ENCODE measurements at regions not wholly inside any gene's neighbourhood (a gene's known extent, or its start where the extent isn't known, plus 50 kb on each side); places are given as distances from the start of the nearest gene placed in this dataset.
A peak's percentile ranks its signal among the peaks of the same experiment; 100 is the strongest.

DNA sequence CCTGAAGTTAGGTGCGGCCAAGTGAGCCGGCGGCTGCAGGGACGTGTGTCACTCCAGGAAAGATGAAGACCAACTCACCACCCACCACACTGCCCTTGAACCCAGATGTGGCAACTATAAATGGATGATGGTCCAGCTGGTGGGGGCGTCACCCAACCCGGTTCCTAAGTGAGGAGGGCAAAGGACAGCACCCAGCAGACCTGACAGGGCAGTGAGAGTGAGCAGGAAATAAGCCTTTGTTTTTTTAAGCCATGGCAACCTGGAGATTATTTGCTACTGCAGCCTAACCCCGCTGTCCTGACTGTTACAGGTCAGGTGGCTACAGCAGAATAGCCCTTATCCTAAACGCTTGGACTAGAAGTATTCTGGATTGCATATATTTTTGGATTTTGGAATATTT lies 228.9 kb downstream of the CTTN start:
- Mint-ChIP-seq H3K4me1 (ENCODE audit: low read depth in 2 of 2) (peaks cover 0 to 2% of the 10 kb centered on the region in 2 donors), H3K4me3 (no peak overlapping the region), H3K27me3 (peaks cover 0 to 2% of the 10 kb centered on the region in 2 donors), H3K9me3 (no peaks in the 10 kb centered on the region), H3K27ac (no peak overlapping the region), H3K36me3 (no peaks in the 10 kb centered on the region)
- ATAC-seq (no peak), DNase-seq (ENCODE audit: low spot score) (no peak)

DNA sequence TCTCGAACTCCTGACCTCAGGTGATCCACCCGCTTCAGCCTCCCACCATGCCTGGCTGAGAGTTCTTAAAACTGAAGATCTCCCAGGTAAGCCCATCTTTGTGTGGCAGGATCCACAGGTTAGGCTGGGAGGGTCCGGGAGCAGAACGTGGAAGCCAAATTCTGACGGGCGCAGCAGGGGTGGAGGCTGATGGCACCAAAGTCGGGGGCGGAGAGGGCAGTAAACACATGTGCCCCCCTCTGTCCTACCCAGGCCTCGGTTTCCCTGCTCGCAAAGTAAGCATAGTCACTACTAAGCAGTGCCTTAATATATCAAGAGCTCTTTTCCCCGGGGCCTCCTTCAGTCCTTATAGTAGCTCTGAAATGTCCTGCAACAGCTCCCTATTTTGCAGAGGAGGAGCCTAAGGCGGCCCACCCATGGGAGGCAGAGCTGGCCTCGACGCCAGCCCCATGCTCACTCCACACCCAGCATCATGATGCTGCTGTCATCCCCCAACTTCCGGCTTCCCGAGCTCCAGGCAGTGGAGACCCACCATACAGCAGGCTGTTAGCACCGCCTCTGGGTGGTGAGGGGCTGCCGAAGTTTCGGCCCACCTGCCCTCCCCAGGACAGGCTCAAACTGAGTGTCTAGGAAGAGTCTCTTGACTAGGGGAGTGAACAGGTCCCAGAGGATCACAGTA lies 230.0 kb downstream of the CTTN start:
- H3K4me3 Mint-ChIP-seq, result no peak overlapping the region
- ATAC-seq, result no peak
- H3K36me3 Mint-ChIP-seq, result no peaks in the 10 kb centered on the region
- H3K4me1 Mint-ChIP-seq (ENCODE audit: low read depth in 2 of 2), result peaks cover 0 to 2% of the 10 kb centered on the region in 2 donors
- DNase-seq (ENCODE audit: low spot score), result no peak
- peaks cover 0 to 2% of the 10 kb centered on the region in 2 donors for H3K27me3 Mint-ChIP-seq
- no peak overlapping the region for H3K27ac Mint-ChIP-seq
- no peaks in the 10 kb centered on the region for H3K9me3 Mint-ChIP-seq

DNA sequence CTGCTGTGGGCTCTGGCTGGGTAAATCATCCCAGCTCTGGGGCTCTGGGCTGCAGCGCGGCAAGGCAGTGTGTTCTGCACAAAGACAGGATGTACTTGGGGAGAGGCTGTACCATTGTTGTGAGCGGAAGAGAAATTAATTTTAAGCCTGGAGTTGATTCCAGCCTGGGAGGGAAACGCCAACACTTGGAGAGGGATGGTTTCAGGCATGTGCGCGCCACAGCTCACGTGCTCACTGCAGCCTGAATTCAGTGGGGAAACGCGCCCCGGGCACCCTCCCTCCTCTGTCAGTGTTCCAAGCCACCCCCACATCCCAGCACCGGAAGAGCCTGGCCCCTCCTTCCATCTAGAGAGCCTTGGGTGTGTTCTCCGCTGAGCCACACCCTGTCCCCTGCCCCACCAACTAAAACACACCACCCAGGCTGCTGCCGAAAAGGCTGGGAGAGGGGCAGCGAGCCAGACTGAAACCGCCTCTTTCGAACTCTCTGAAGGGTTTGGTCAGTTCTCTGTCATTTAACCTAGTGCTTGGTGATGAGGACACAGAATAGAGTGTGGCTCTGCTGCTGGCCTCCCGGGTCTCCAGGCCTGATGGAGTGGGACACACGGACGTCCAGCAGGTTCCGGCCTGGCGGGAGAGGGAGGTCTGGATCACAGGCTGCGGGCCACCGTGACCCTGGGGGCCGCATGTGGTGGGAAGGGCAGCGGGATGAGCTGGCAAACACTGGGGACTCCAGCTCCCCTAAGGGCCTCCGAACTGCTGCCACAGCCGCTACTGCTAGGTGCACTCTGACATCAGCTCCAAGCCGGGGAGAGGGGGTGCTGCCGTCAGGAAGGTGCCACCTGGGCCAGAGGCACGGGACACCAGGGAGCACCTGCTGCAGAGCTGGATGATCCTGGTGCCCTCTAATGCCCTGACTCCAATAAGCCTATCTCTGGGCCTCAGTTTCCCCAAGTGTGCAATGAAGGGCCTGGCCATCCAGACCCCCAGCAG lies 230.8 kb downstream of the CTTN start:
- ATAC-seq (no peak), DNase-seq (ENCODE audit: low spot score) (no peak)
- Mint-ChIP-seq H3K27me3 (peaks cover 0 to 2% of the 10 kb centered on the region in 2 donors), H3K4me3 (no peak overlapping the region), H3K9me3 (no peaks in the 10 kb centered on the region), H3K27ac (no peak overlapping the region), H3K36me3 (no peaks in the 10 kb centered on the region), H3K4me1 (ENCODE audit: low read depth in 2 of 2) (peaks cover 0 to 2% of the 10 kb centered on the region in 2 donors)

DNA sequence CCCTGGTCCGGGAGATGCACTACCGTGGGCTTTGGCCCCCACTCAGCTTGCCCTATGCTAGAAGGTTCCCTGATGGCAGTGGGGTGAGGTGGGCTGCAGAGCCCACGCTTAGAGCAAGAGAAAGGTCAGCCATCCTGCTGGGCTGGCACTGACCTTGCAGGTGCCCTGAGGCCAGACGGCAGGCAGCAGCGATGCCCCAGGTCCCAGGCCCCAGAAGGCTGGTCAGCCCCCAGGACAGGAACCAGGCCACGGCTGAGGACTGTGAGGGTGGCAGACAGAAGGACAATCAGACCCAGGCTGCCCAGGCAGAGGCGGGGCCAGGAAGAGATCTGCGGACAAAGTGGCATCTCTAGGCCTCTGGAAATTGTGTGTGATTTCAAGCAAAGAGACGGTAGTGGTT lies 231.7 kb downstream of the CTTN start:
- peaks cover 0 to 2% of the 10 kb centered on the region in 2 donors for H3K4me1 Mint-ChIP-seq (ENCODE audit: low read depth in 2 of 2)

DNA sequence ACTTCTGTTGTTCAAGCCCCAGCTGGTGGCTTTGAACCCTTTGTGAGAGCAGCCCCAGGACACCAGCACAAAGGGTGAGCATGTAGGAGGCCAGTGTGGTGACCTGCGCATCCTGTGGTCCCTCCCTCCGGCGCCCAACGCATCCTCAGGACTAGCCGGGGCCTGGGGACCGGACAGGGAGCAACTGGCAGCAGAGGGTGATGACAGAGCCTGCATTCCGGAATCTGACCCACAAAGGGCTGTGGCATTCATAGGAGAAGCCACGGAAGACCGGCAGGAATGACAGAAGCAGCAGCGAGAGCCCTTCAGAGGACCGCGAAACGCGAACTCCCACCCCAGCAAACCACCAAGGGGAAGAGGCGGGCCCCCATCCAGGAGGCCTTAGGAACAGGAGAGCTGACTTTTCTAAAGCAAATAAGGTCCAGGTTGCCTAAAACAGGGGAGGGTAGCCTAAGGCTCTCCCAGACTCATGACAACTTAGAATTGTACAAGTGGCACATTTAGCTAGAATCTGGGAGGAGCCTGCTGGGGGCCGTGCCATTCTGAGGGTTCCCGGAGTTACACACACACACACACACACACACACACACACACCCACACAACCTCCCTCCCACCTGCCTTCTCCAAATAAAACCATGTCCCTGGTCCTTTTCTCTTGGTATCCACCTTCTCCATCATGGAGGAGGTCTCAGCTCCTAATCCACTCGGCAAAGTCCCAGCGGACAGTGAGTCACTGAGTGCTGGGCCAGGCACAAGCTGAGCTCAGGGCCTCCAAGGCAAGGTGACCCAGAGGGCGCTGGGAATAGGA lies 232.7 kb downstream of the CTTN start:
- H3K9me3 Mint-ChIP-seq, result no peaks in the 10 kb centered on the region
- peaks cover 0 to 2% of the 10 kb centered on the region in 2 donors for H3K4me1 Mint-ChIP-seq (ENCODE audit: low read depth in 2 of 2)
- H3K36me3 Mint-ChIP-seq, result no peaks in the 10 kb centered on the region
- peaks cover 0 to 2% of the 10 kb centered on the region in 2 donors for H3K27me3 Mint-ChIP-seq
- no peak overlapping the region for H3K27ac Mint-ChIP-seq
- DNase-seq (ENCODE audit: low spot score) (no peak), ATAC-seq (no peak)
- H3K4me3 Mint-ChIP-seq, result no peak overlapping the region

More for the DNA sequence above, 231.7 kb downstream of the CTTN start:
- Mint-ChIP-seq H3K27me3 (peaks cover 0 to 2% of the 10 kb centered on the region in 2 donors), H3K27ac (no peak overlapping the region), H3K36me3 (no peaks in the 10 kb centered on the region), H3K9me3 (no peaks in the 10 kb centered on the region), H3K4me3 (no peak overlapping the region)
- no peak for ATAC-seq
- no peak for DNase-seq (ENCODE audit: low spot score)

DNA sequence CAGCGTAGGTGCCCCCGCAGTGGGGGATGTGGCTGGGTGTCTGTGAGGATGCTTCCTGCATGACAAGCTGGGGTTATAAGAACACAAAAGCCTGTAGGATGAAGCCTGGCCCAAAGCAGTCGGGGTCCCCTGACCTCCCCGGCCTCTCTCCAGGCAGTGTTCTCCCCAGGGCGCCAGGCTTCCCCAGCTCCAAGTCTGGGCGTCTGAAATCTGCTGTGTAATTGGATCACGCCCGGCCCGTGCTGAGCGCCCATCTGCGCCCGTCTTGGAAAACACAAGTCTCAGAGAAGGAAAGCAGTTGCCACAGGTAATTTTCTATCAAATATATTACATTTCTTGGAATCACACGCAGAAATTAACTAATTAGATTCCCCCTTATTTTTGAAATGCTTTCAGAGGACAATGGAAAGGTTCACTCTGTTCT lies 233.3 kb downstream of the CTTN start:
- no peak overlapping the region for H3K27ac Mint-ChIP-seq
- H3K36me3 Mint-ChIP-seq, result no peaks in the 10 kb centered on the region
- peaks cover 0 to 2% of the 10 kb centered on the region in 2 donors for H3K4me1 Mint-ChIP-seq (ENCODE audit: low read depth in 2 of 2)
- peaks cover 0 to 2% of the 10 kb centered on the region in 2 donors for H3K27me3 Mint-ChIP-seq
- no peaks in the 10 kb centered on the region for H3K9me3 Mint-ChIP-seq
- ATAC-seq, result no peak
- DNase-seq (ENCODE audit: low spot score), result no peak
- H3K4me3 Mint-ChIP-seq, result no peak overlapping the region

DNA sequence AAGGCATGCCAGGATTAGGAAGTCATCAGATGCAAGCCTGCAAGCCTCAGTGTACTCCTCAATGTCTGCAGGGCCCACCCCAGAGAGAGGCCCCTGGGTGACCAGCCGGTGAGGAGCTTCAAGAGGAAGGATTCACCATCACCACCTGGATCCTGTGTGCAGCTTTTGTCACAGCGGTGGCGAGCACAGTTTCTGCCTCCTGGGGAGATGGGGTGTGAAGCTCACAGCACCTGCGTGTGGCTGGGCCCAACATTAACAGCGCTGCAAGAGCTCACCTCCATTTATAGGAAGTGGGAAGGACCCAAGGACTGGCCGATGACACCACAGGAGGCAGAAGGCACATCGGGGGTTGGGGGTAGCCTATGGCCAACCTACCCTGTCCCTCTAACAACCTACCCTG lies 235.3 kb downstream of the CTTN start:
- Mint-ChIP-seq H3K4me1 (ENCODE audit: low read depth in 2 of 2) (peaks cover 0 to 2% of the 10 kb centered on the region in 2 donors), H3K36me3 (no peaks in the 10 kb centered on the region), H3K4me3 (no peak overlapping the region), H3K27ac (no peak overlapping the region), H3K9me3 (no peaks in the 10 kb centered on the region), H3K27me3 (peaks cover 0 to 2% of the 10 kb centered on the region in 2 donors)
- DNase-seq (ENCODE audit: low spot score), result no peak
- no peak for ATAC-seq

DNA sequence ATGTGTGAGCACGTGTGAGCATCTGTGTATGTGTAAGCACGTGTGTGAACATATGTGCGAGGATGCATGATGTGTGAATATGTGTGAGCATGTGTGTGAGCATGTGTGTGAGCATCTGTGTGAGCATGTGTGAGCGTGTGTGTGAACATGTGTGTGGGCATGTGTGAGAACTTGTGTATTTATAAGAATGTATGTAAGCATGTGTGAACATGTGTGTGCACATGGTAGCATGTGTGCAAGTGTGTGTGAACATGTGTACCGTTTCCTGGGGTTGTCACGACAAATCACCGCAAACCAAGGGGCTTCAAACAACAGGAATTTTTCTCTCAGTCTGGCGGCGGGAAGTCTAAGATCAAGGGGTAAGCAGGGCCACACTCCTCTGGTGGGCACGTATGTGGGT lies 238.3 kb downstream of the CTTN start:
- Mint-ChIP-seq H3K4me3 (no peak overlapping the region), H3K4me1 (ENCODE audit: low read depth in 2 of 2) (no peaks in the 10 kb centered on the region), H3K36me3 (no peaks in the 10 kb centered on the region), H3K9me3 (no peaks in the 10 kb centered on the region), H3K27ac (no peak overlapping the region), H3K27me3 (peaks cover 0 to 8% of the 10 kb centered on the region in 2 donors)
- DNase-seq (ENCODE audit: low spot score) (no peak), ATAC-seq (no peak)

DNA sequence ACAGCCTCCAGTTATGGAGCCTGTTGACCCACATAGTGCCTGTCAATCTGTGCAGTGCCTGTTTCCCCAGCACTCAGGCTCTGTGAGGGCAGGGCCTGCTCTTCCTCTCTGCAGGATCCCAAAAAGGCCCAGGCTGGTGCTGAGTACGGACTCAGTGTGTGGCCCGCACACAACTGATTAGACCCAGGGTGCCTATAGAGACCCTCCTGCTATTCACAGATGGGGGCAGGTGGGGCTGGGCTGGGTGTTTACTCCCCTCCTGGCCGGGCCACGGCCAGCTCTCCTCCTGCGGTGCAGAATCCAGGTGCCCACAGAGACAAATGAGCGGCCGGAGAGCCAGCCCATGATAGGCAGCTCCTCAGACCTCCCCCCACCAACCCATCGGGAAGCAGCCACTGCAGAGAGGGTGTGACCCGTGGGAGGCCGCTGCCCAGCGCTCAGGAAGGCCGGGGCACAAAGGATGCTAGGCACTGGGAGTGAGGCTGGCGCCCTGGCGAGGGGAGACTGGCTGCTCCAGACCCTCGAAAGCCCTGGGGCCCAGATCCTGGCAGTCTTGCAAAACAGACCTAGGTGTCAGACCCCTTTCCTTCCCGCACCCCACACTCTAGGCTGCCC lies 239.0 kb downstream of the CTTN start:
- Mint-ChIP-seq H3K4me3 (no peak overlapping the region), H3K27ac (no peak overlapping the region), H3K4me1 (ENCODE audit: low read depth in 2 of 2) (no peaks in the 10 kb centered on the region), H3K36me3 (no peaks in the 10 kb centered on the region), H3K9me3 (no peaks in the 10 kb centered on the region), H3K27me3 (peaks cover 0 to 8% of the 10 kb centered on the region in 2 donors)
- no peak for ATAC-seq
- DNase-seq (ENCODE audit: low spot score), result no peak

DNA sequence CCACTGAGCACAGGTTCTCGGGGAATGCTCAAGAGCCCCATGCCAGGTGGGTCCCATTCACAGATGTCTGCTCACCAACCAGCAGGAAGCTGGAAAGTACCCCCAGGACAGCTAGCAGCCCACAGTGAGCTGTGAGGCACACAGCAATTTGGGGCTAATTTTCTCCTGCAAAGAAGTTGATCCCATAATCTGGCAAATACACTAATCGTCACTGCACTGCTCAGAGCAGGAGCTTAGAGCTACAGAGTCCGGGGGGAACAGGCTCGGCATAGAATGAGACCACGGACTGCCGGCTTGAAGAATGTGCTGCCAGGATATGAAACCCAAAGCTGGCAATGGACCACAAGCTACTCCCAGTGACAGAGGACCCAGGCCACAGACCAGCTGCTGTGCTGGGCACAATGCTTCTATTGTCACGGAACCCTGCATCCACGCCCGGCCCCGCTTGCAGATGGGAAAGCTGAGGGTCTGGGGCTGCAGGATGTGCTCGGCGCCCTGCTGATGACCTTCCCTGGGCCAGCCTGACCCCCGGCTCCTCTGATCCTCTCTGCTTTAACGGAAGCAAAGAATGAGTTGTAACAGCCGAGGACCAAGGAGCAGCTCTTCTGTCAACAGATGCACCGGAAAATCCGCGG lies 239.7 kb downstream of the CTTN start:
- no peak for DNase-seq (ENCODE audit: low spot score)
- H3K4me3 Mint-ChIP-seq, result no peak overlapping the region
- no peak overlapping the region for H3K27ac Mint-ChIP-seq
- no peak for ATAC-seq
- no peaks in the 10 kb centered on the region for H3K9me3 Mint-ChIP-seq
- peaks cover 0 to 8% of the 10 kb centered on the region in 2 donors for H3K27me3 Mint-ChIP-seq
- H3K4me1 Mint-ChIP-seq (ENCODE audit: low read depth in 2 of 2), result no peaks in the 10 kb centered on the region
- no peaks in the 10 kb centered on the region for H3K36me3 Mint-ChIP-seq

DNA sequence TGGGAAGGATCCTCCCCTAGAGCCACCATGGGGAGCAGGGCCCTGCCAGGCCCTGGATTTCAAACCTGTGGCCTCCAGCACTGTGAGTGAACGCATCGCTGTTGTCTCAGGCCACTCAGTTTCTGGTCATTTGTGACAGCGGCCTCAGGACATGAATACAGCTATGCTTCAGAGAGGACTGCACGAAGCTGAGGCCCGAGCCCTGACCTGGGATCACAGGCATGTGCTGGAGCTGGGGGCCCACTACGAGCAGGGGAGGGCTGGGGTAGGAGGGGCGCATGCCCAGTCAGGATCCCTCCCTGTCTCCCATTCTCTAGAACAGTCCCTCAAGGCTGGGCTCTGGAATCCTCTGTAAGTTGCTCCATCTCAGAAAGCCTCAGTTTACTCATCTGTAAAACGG lies 242.1 kb downstream of the CTTN start:
- Mint-ChIP-seq H3K4me1 (ENCODE audit: low read depth in 2 of 2) (no peaks in the 10 kb centered on the region), H3K9me3 (no peaks in the 10 kb centered on the region), H3K4me3 (no peak overlapping the region), H3K27me3 (peaks cover 8 to 10% of the 10 kb centered on the region in 2 donors), H3K36me3 (no peaks in the 10 kb centered on the region), H3K27ac (no peak overlapping the region)
- ATAC-seq, result no peak
- DNase-seq (ENCODE audit: low spot score), result no peak

DNA sequence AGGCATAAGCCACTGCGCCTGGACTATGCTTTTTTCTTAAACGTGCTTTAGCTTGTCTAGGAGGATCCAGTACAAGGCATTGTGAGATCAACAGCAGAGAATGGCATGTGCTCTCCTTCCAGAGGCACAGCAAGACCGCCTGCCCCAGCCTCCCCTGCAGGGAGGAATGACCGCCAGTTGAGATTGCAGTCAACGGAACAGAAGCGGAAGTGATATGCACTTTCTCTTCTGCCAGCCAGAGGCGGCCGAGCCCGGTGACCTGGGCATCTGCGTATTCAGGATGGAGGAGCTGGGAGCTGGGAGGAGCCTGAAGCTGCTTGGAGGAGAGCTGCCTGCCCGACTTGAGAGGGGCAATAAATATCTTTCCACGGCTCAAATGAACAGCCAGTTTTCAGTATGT lies 243.0 kb downstream of the CTTN start:
- H3K27ac Mint-ChIP-seq, result no peak overlapping the region
- DNase-seq (ENCODE audit: low spot score), result no peak
- H3K27me3 Mint-ChIP-seq, result peaks cover 11 to 12% of the 10 kb centered on the region in 2 donors
- H3K4me3 Mint-ChIP-seq, result peak overlapping the region; percentile 38
- no peak for ATAC-seq
- no peaks in the 10 kb centered on the region for H3K36me3 Mint-ChIP-seq
- H3K9me3 Mint-ChIP-seq, result no peaks in the 10 kb centered on the region
- no peaks in the 10 kb centered on the region for H3K4me1 Mint-ChIP-seq (ENCODE audit: low read depth in 2 of 2)

DNA sequence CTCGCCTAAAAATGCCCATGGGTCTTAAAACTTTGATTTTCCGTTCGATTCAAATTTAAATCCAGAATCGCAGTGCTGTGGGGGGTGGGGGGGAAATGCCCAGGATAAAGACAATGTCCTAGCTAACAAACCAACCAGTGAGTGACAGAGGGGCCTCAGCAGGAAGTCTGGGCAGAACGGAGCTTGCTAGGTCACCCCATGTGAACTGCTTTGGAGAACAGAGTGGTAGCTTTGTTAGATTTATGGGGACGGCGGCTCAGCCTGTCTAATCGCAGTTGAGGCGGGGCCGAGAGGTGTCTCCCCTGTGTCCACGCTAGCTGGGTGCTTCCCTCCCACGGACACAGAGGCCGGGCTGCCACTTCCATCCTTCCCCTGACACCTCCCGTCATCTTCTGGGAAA lies 243.9 kb downstream of the CTTN start:
- Mint-ChIP-seq H3K4me1 (ENCODE audit: low read depth in 2 of 2) (no peaks in the 10 kb centered on the region), H3K36me3 (no peaks in the 10 kb centered on the region), H3K27ac (no peak overlapping the region), H3K4me3 (no peak overlapping the region), H3K27me3 (peaks cover 16 to 18% of the 10 kb centered on the region in 2 donors), H3K9me3 (no peaks in the 10 kb centered on the region)
- DNase-seq (ENCODE audit: low spot score) (no peak), ATAC-seq (no peak)

Data from natural killer cell treated with Interleukin-12 subunit alpha and Interleukin-12 subunit beta and Interleukin-15 and Interleukin-18, amount 100 ng/mL, for 72 hours (primary cell).